IMR-90 (cell line): ENCODE measurements at regions not wholly inside any gene's neighbourhood (a gene's known extent, or its start where the extent isn't known, plus 50 kb on each side); places are given as distances from the start of the nearest gene placed in this dataset.

Experiments
- ATAC-seq: fragments of 200-7000 bp; cut with Tn5 transposase; 2 replicates; pipeline ENCODE4 v1.9.1; 2020; ENCODE audit warnings: low read depth, mild to moderate bottlenecking, moderate library complexity
- BruUV-seq: library from RNA; stranded (reverse); fragments of 400-500 nt; replicated peaks from 2 replicates; lab custom pipeline; 2021; lab: Mats Ljungman, UMichigan
- CTCF ChIA-PET: fragments of 300-600 bp; formaldehyde crosslinking; extraction: SDS; loops from one replicate; lab custom pipeline; 2021; ENCODE audit warnings: antibody characterized with exemption; lab: Yijun Ruan, JAX
- POLR2A ChIA-PET: fragments of 300-600 bp; sonication (Branson Sonifier 250); formaldehyde crosslinking; loops from one replicate; lab custom pipeline; 2022; ENCODE audit warnings: antibody characterized with exemption; ENCODE audit not compliant: unreplicated experiment; lab: Charles Lee
- DNase-seq: peaks from one replicate; pipeline ENCODE4 v3.0.0; 2013
- H2AFZ ChIP-seq: replicated peaks from 2 replicates; pipeline ENCODE3; 2013; ENCODE audit warnings: low read length, mild to moderate bottlenecking; ENCODE audit not compliant: poor library complexity
- H2AK5ac ChIP-seq: 2 replicates; pipeline ENCODE4 v1.6.1; 2013; ENCODE audit warnings: low read depth, low read length, inconsistent platforms
- H2AK9ac ChIP-seq: replicated peaks from 2 replicates; pipeline ENCODE3; 2013; ENCODE audit warnings: mild to moderate bottlenecking, low read depth, low read length, moderate library complexity; ENCODE audit not compliant: poor library complexity
- H2BK120ac ChIP-seq: 2 replicates; pipeline ENCODE4 v1.6.1; 2013; ENCODE audit warnings: low read depth, low read length, inconsistent platforms
- H2BK15ac ChIP-seq: 3 replicates; pipeline ENCODE4 v1.6.1; 2013; ENCODE audit warnings: low read depth, low read length, inconsistent platforms
- H2BK20ac ChIP-seq: 2 replicates; pipeline ENCODE4 v1.6.1; 2013; ENCODE audit warnings: low read depth, mild to moderate bottlenecking, inconsistent platforms, low read length, moderate library complexity
- H2BK5ac ChIP-seq: 2 replicates; pipeline ENCODE4 v1.6.1; 2013; ENCODE audit warnings: mild to moderate bottlenecking, low read depth, low read length, inconsistent platforms; ENCODE audit not compliant: poor library complexity, severe bottlenecking
- H3K14ac ChIP-seq: replicated peaks from 2 replicates; pipeline ENCODE4 v1.6.1; 2013; ENCODE audit warnings: low read depth, low read length, inconsistent platforms
- H3K18ac ChIP-seq: 2 replicates; pipeline ENCODE4 v1.6.1; 2013; ENCODE audit warnings: low read depth, low read length, control low read depth
- H3K23ac ChIP-seq: 2 replicates; pipeline ENCODE4 v1.6.1; 2013; ENCODE audit warnings: low read depth, low read length, inconsistent platforms
- H3K27ac ChIP-seq: 2 replicates; pipeline ENCODE4 v1.5.1; 2013; ENCODE audit warnings: mild to moderate bottlenecking, control low read depth, low read length; ENCODE audit not compliant: insufficient read depth
- H3K27me3 ChIP-seq: 2 replicates; pipeline ENCODE4 v1.6.1; 2013; ENCODE audit warnings: low read length; ENCODE audit not compliant: control insufficient read depth, insufficient read depth
- H3K36me3 ChIP-seq: 2 replicates; pipeline ENCODE4 v1.6.1; 2013; ENCODE audit warnings: low read length, mixed read lengths; ENCODE audit not compliant: control insufficient read depth, insufficient read depth
- H3K4ac ChIP-seq: 2 replicates; pipeline ENCODE4 v1.6.1; 2013; ENCODE audit warnings: low read depth, low read length, inconsistent platforms
- H3K4me1 ChIP-seq: 2 replicates; pipeline ENCODE4 v1.6.1; 2013; ENCODE audit warnings: low read length, mixed read lengths; ENCODE audit not compliant: control insufficient read depth, insufficient read depth
- H3K4me2 ChIP-seq: 2 replicates; pipeline ENCODE4 v1.6.1; 2013; ENCODE audit warnings: low read depth, mild to moderate bottlenecking, control low read depth, low read length, moderate library complexity
- H3K4me3 ChIP-seq: 2 replicates; pipeline ENCODE4 v1.5.1; 2013; ENCODE audit warnings: low read depth, mild to moderate bottlenecking, control low read depth, low read length, moderate library complexity; ENCODE audit not compliant: insufficient read depth
- H3K56ac ChIP-seq: 2 replicates; pipeline ENCODE4 v1.6.1; 2013; ENCODE audit warnings: low read length, inconsistent platforms; ENCODE audit not compliant: insufficient read depth; ENCODE audit errors: extremely low read depth
- H3K79me1 ChIP-seq, 2 experiments: 2 replicates each; pipeline ENCODE4 v1.6.1; 2013; ENCODE audit warnings: low read length in 2 of 2, inconsistent platforms in 1 of 2, low read depth in 1 of 2
- H3K9ac ChIP-seq: 2 replicates; pipeline ENCODE4 v1.6.1; 2013; ENCODE audit warnings: low read depth, low read length, control low read depth
- H3K9me1 ChIP-seq: 2 replicates; pipeline ENCODE4 v1.6.1; 2013; ENCODE audit warnings: low read length, inconsistent platforms; ENCODE audit not compliant: insufficient read depth
- H3K9me3 ChIP-seq: 2 replicates; pipeline ENCODE4 v1.6.1; 2013; ENCODE audit warnings: low read length; ENCODE audit not compliant: control insufficient read depth, insufficient read depth
- H4K20me1 ChIP-seq: 2 replicates; pipeline ENCODE4 v1.6.1; 2013; ENCODE audit warnings: low read length, inconsistent platforms; ENCODE audit not compliant: insufficient read depth
- H4K5ac ChIP-seq: 2 replicates; pipeline ENCODE4 v1.6.1; 2013; ENCODE audit warnings: mild to moderate bottlenecking, low read depth, low read length, control low read depth
- H4K8ac ChIP-seq, 2 experiments: 2 replicates each; pipeline ENCODE4 v1.6.1; 2013; ENCODE audit warnings: low read depth in 2 of 2, low read length in 2 of 2, control low read depth in 1 of 2, inconsistent platforms in 1 of 2
- H4K91ac ChIP-seq: 2 replicates; pipeline ENCODE4 v1.6.1; 2013; ENCODE audit warnings: low read depth, low read length, inconsistent platforms; ENCODE audit not compliant: insufficient read depth
- BHLHE40 ChIP-seq: fragments of 150-350 bp; IDR thresholded peaks from 2 replicates; pipeline ENCODE4 v1.6.1; 2016; ENCODE audit warnings: mild to moderate bottlenecking, low read depth, low read length
- CHD1 ChIP-seq: IDR thresholded peaks from 2 replicates; pipeline ENCODE4 v1.6.1; 2012; ENCODE audit warnings: low read depth, low read length, improper control_type of control experiment
- FOS ChIP-seq: fragments of 150-350 bp; IDR thresholded peaks from 2 replicates; pipeline ENCODE4 v1.6.1; 2016; ENCODE audit warnings: low read depth, low read length
- MAZ ChIP-seq: IDR thresholded peaks from 2 replicates; pipeline ENCODE4 v1.6.1; 2012; ENCODE audit warnings: low read depth, mild to moderate bottlenecking, low read length, improper control_type of control experiment, moderate library complexity, borderline replicate concordance
- MXI1 ChIP-seq: IDR thresholded peaks from 2 replicates; pipeline ENCODE4 v1.6.1; 2012; ENCODE audit warnings: low read depth, mild to moderate bottlenecking, low read length, moderate library complexity, borderline replicate concordance
- NFE2L2 ChIP-seq: fragments of 150-350 bp; IDR thresholded peaks from 2 replicates; pipeline ENCODE4 v1.6.1; 2016; ENCODE audit warnings: low read depth, mild to moderate bottlenecking, low read length
- POLR2A ChIP-seq: IDR thresholded peaks from 2 replicates; pipeline ENCODE4 v1.6.1; 2012; ENCODE audit warnings: mild to moderate bottlenecking, low read depth, low read length
- RAD21 ChIP-seq: IDR thresholded peaks from 2 replicates; pipeline ENCODE4 v1.6.1; 2012; ENCODE audit warnings: low read length, improper control_type of control experiment
- RCOR1 ChIP-seq: IDR thresholded peaks from 2 replicates; pipeline ENCODE4 v1.6.1; 2012; ENCODE audit warnings: mild to moderate bottlenecking, low read length, improper control_type of control experiment; ENCODE audit not compliant: insufficient replicate concordance
- RFX5 ChIP-seq: IDR thresholded peaks from 2 replicates; pipeline ENCODE4 v1.8.0; 2012; ENCODE audit warnings: low read depth, mild to moderate bottlenecking, low read length, moderate library complexity
- SMC3 ChIP-seq: fragments of 150-350 bp; IDR thresholded peaks from 2 replicates; pipeline ENCODE4 v1.6.1; 2016; ENCODE audit warnings: low read depth, mild to moderate bottlenecking, antibody characterized with exemption, low read length, moderate library complexity
- WGBS, 2 experiments: methylation state at CpG; one replicate each; pipeline versions ENCODE4 v1.1.5 to v1.1.7; 2013; ENCODE audit warnings: missing lambda C conversion rate in 2 of 2; ENCODE audit not compliant: insufficient read length in 1 of 2; ENCODE audit errors: extremely low coverage in 2 of 2; 5-methylcytosine and 5-hydroxymethylcytosine counted together
- dilution Hi-C: fragments of 300-500 bp; cut with HindIII; formaldehyde crosslinking; loops from one replicate; pipeline ENCODE4 v1.14.3; 2018; ENCODE audit warnings: low sequenced_read_pairs; ENCODE audit not compliant: unreplicated experiment
- in situ Hi-C: fragments of 300-500 bp; cut with MboI; formaldehyde crosslinking; loops from 3 replicates; pipeline ENCODE4 v1.14.3; 2019; ENCODE audit warnings: low sequenced_read_pairs, inconsistent platforms, mixed read lengths
- intact Hi-C: fragments of 100-400 bp; cut with micrococcal nuclease; formaldehyde crosslinking; loops from 2 replicates; pipeline ENCODE4 v1.10.0; 2022
- TF ChIP-seq, protein P1 (sequence below): fragments of 150-350 bp; IDR thresholded peaks from 2 replicates; pipeline ENCODE4 v1.6.1; 2017; ENCODE audit warnings: mild to moderate bottlenecking, antibody characterized with exemption, low read length, low read depth
- TF ChIP-seq, protein P2 (sequence below): fragments of 150-350 bp; IDR thresholded peaks from 2 replicates; pipeline ENCODE4 v1.6.1; 2016; ENCODE audit warnings: low read depth, mild to moderate bottlenecking, low read length, moderate library complexity, borderline replicate concordance

DNA sequence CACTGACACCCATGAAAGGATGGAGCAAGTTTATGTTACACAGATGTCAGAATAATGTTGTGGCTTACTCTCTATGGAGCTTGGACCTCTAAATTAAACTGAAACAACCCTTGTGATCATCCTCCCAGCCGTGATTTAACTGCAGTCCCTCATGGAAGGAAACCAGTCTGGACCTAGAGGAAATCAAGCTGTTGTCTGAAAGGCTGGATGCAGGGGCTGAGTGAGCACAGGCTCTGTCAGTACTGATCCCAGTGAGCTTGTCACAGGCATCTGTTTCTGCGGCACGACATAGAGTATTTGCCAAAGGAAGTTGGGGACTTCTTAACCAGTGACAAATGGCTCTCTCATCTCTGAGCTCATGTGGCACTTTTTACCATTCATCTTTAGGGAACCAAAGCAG, 282.9 kb upstream of the MAP3K1 start:
- Histone ChIP-seq H2AFZ (peak overlapping the region; percentile 16), H3K56ac (no peak overlapping the region), H3K79me1 (no peaks in the 10 kb centered on the region), H4K91ac (no peak overlapping the region), H3K14ac (no peak overlapping the region), H2AK9ac (no peak overlapping the region), H3K27ac (no peak overlapping the region; the same call in 1 of the 2 replicates), H3K36me3 (no peaks in the 10 kb centered on the region), H3K27me3 (no peaks in the 10 kb centered on the region), H2BK20ac (no peak overlapping the region), H3K23ac (no peak overlapping the region), H2BK120ac (no peak overlapping the region), H3K4me2 (no peak overlapping the region), H3K9me3 (no peaks in the 10 kb centered on the region), H3K4me1 (no peaks in the 10 kb centered on the region), H4K5ac (no peak overlapping the region), H2AK5ac (no peak overlapping the region), H2BK5ac (no peak overlapping the region), H3K4ac (no peak overlapping the region), H3K4me3 (no peak overlapping the region), H3K18ac (no peak overlapping the region), H4K8ac (no peak overlapping the region), H2BK15ac (no peak overlapping the region; the same call in 2 of the 3 replicates), H3K9me1 (no peaks in the 10 kb centered on the region), H3K9ac (no peak overlapping the region), H4K20me1 (no peaks in the 10 kb centered on the region)
- ATAC-seq: no peak
- no TSS peak for BruUV-seq
- dilution Hi-C loops (no loop called here), intact Hi-C loops (no loop called here), in situ Hi-C loops (no loop called here)
- ChIA-PET POLR2A (no interaction called here), CTCF (interaction anchor here (0.6 kb wide), 1 partner anchor 998 kb away, joined by 3 read pairs; the partner anchor contains the start of gene PLPP1)
- no CpG with 5 or more reads among the region's 3 CpGs for WGBS, 2 experiments
- no peak for DNase-seq
- TF ChIP-seq RCOR1 (no peak), MXI1 (no peak), RAD21 (no peak), SMC3 (no peak), POLR2A (no peak), BHLHE40 (no peak), FOS (no peak), RFX5 (no peak), CHD1 (no peak), NFE2L2 (no peak), MAZ (no peak)
- TF ChIP-seq, protein P1, sequence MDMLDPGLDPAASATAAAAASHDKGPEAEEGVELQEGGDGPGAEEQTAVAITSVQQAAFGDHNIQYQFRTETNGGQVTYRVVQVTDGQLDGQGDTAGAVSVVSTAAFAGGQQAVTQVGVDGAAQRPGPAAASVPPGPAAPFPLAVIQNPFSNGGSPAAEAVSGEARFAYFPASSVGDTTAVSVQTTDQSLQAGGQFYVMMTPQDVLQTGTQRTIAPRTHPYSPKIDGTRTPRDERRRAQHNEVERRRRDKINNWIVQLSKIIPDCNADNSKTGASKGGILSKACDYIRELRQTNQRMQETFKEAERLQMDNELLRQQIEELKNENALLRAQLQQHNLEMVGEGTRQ: no peak
- TF ChIP-seq, protein P2, sequence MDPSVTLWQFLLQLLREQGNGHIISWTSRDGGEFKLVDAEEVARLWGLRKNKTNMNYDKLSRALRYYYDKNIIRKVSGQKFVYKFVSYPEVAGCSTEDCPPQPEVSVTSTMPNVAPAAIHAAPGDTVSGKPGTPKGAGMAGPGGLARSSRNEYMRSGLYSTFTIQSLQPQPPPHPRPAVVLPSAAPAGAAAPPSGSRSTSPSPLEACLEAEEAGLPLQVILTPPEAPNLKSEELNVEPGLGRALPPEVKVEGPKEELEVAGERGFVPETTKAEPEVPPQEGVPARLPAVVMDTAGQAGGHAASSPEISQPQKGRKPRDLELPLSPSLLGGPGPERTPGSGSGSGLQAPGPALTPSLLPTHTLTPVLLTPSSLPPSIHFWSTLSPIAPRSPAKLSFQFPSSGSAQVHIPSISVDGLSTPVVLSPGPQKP: no peak
